Caco-2 (cell line): ENCODE measurements at regions not wholly inside any gene's neighbourhood (a gene's known extent, or its start where the extent isn't known, plus 50 kb on each side); places are given as distances from the start of the nearest gene placed in this dataset.

Experiments used
- BruUV-seq: library from RNA; stranded (reverse); fragments of 400-500 nt; replicated peaks from 2 replicates; lab custom pipeline; 2021; lab: Mats Ljungman, UMichigan
- CTCF ChIA-PET: fragments of 300-600 bp; sonication (Branson Sonifier 250); formaldehyde crosslinking; loops from one replicate; lab custom pipeline; 2022; ENCODE audit warnings: antibody characterized with exemption; lab: Charles Lee
- POLR2A ChIA-PET: fragments of 300-600 bp; sonication (Branson Sonifier 250); formaldehyde crosslinking; loops from one replicate; lab custom pipeline; 2022; ENCODE audit warnings: antibody characterized with exemption; lab: Charles Lee
- DNase-seq, 2 experiments: peaks; one replicate each; pipeline versions ENCODE4 v3.0.0 to v3.0.0-alpha.2; 2020 to 2022
- H3K27me3 ChIP-seq: replicated peaks from 2 replicates; pipeline ENCODE4 v1.6.0; 2011; ENCODE audit warnings: low read length; ENCODE audit not compliant: control insufficient read depth, insufficient read depth
- H3K36me3 ChIP-seq: 2 replicates; pipeline ENCODE4 v1.5.1; 2011; ENCODE audit warnings: low read length; ENCODE audit not compliant: control insufficient read depth, insufficient read depth
- H3K4me1 ChIP-seq: fragments of 250-450 bp; sonication (Bioruptor Pico); 2 replicates; pipeline ENCODE4 v1.5.1; 2020; ENCODE audit warnings: mild to moderate bottlenecking
- H3K4me3 ChIP-seq: 2 replicates; pipeline ENCODE4 v1.5.1; 2011; ENCODE audit warnings: low read depth, mild to moderate bottlenecking, control low read depth, low read length
- H3K9me3 ChIP-seq: fragments of 250-450 bp; sonication (Bioruptor Pico); 2 replicates; pipeline ENCODE4 v1.5.1; 2020; ENCODE audit warnings: mild to moderate bottlenecking, moderate library complexity
- H3K27ac Mint-ChIP-seq: one replicate; pipeline ENCODE4 v1.8.0; 2022; ENCODE audit warnings: mixed read lengths; ENCODE audit not compliant: unreplicated experiment
- H3K27me3 Mint-ChIP-seq: one replicate; pipeline ENCODE4 v1.8.0; 2022; ENCODE audit warnings: mixed read lengths; ENCODE audit not compliant: insufficient read depth, unreplicated experiment
- H3K36me3 Mint-ChIP-seq: one replicate; pipeline ENCODE4 v1.8.0; 2022; ENCODE audit warnings: mild to moderate bottlenecking, mixed read lengths; ENCODE audit not compliant: insufficient read depth, unreplicated experiment
- H3K4me1 Mint-ChIP-seq: one replicate; pipeline ENCODE4 v1.8.0; 2022; ENCODE audit warnings: low read depth, mixed read lengths; ENCODE audit not compliant: unreplicated experiment
- H3K4me3 Mint-ChIP-seq: one replicate; pipeline ENCODE4 v1.8.0; 2022; ENCODE audit warnings: mild to moderate bottlenecking, moderate library complexity, mixed read lengths; ENCODE audit not compliant: unreplicated experiment
- H3K9me3 Mint-ChIP-seq: one replicate; pipeline ENCODE4 v1.8.0; 2022; ENCODE audit warnings: mixed read lengths; ENCODE audit not compliant: unreplicated experiment
- CTCF ChIP-seq, 2 experiments: fragments of 200-600 bp in 1 of 2; IDR thresholded peaks; 1 replicate in 1 of 2; 2 replicates in 1 of 2; pipeline versions ENCODE4 v1.5.1 to v1.8.0; 2011 to 2022; ENCODE audit warnings: antibody characterized with exemption in 1 of 2, control low read depth in 1 of 2, inconsistent platforms in 1 of 2, low read depth in 1 of 2, low read length in 1 of 2, mild to moderate bottlenecking in 1 of 2, moderate library complexity in 1 of 2; ENCODE audit not compliant: insufficient read depth in 1 of 2, severe bottlenecking in 1 of 2, unreplicated experiment in 1 of 2
- intact Hi-C: fragments of 100-400 bp; cut with micrococcal nuclease; formaldehyde crosslinking; loops from one replicate; pipeline ENCODE4 v1.10.0; 2022; ENCODE audit not compliant: unreplicated experiment

- Histone ChIP-seq H3K4me3 (no peak overlapping the region), H3K9me3 (no peaks in the 10 kb centered on the region), H3K36me3 (no peaks in the 10 kb centered on the region), H3K4me1 (no peaks in the 10 kb centered on the region), H3K27me3 (no peaks in the 10 kb centered on the region)
- DNase-seq: no peak
- H3K4me1 Mint-ChIP-seq: no peaks in the 10 kb centered on the region
- H3K36me3 Mint-ChIP-seq: no peaks in the 10 kb centered on the region
- no peak overlapping the region for H3K27ac Mint-ChIP-seq
- POLR2A ChIA-PET: no interaction called here
- H3K27me3 Mint-ChIP-seq: no peaks in the 10 kb centered on the region
- no TSS peak for BruUV-seq
- no peak overlapping the region for H3K4me3 Mint-ChIP-seq
- intact Hi-C loops: no loop called here
- H3K9me3 Mint-ChIP-seq: no peaks in the 10 kb centered on the region
- CTCF ChIA-PET: no interaction called here
- TF ChIP-seq CTCF (IDR thresholded peaks at IDR 0.05; ENCODE audit: insufficient read depth in 1 of 2, low read depth in 1 of 2, low read length in 1 of 2, severe bottlenecking in 1 of 2, unreplicated experiment in 1 of 2): no peak
These were observed 292.0 kb upstream of the CCDC54 start for GRCh38 chr3:107085261-107085660.

DNA sequence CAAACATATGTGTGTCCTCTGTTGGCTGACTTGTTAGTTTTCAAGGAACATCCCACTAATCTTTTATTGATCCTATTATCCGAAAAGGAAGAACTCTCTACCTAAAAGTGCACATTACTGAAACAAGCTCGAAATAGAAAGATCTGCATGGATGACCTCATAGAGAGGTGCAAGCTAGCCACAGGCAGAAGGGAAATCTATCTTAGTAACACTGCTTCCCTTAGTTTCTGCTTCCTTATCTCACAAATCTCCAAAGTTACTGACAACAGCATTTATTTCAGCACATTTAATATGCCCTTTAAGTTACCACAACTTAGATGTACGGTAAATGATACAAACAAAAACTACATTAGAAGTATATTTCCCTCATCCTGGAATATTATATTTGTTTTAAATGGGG lies 285.1 kb upstream of the CCDC54 start:
- H3K4me1 ChIP-seq: no peaks in the 10 kb centered on the region
- Mint-ChIP-seq H3K4me3 (no peak overlapping the region), H3K27ac (no peak overlapping the region), H3K4me1 (no peaks in the 10 kb centered on the region), H3K36me3 (no peaks in the 10 kb centered on the region), H3K9me3 (no peaks in the 10 kb centered on the region), H3K27me3 (peaks cover 18% of the 10 kb centered on the region)
- no peaks in the 10 kb centered on the region for H3K27me3 ChIP-seq
- no peaks in the 10 kb centered on the region for H3K9me3 ChIP-seq
- intact Hi-C loops: no loop called here
- TF ChIP-seq CTCF (IDR thresholded peaks at IDR 0.05; ENCODE audit: insufficient read depth in 1 of 2, low read depth in 1 of 2, low read length in 1 of 2, severe bottlenecking in 1 of 2, unreplicated experiment in 1 of 2): no peak
- H3K36me3 ChIP-seq: no peaks in the 10 kb centered on the region
- H3K4me3 ChIP-seq: no peak overlapping the region
- BruUV-seq: no TSS peak
- POLR2A ChIA-PET: no interaction called here
- CTCF ChIA-PET: no interaction called here
- no peak for DNase-seq

DNA sequence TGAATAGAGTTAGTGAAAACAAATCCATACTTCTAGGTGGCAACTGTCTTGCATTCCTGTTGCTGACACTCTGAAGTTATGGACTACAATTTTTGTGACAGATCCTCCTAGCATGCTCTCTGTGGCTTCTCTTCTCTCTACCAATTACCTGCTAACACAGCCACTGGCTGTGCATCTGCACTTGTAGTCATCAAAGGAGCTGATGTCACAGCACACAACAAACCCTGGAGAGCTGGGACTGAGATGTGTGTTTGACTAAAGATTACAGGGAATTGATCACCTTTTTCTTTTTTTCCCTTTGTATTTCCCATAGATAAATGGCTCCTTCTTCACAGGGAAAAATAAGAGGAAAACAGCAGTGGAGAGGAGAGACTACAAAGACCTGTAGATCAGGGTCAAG lies 278.4 kb upstream of the CCDC54 start:
- no peak for DNase-seq
- intact Hi-C loops: no loop called here
- no peak overlapping the region for H3K4me3 ChIP-seq
- no peaks in the 10 kb centered on the region for H3K27me3 ChIP-seq
- Mint-ChIP-seq H3K4me1 (no peaks in the 10 kb centered on the region), H3K27ac (no peak overlapping the region), H3K4me3 (no peak overlapping the region), H3K9me3 (no peaks in the 10 kb centered on the region), H3K36me3 (no peaks in the 10 kb centered on the region), H3K27me3 (peaks cover 12% of the 10 kb centered on the region)
- POLR2A ChIA-PET: no interaction called here
- H3K36me3 ChIP-seq: no peaks in the 10 kb centered on the region
- H3K4me1 ChIP-seq: no peaks in the 10 kb centered on the region
- TF ChIP-seq CTCF (IDR thresholded peaks at IDR 0.05; ENCODE audit: insufficient read depth in 1 of 2, low read depth in 1 of 2, low read length in 1 of 2, severe bottlenecking in 1 of 2, unreplicated experiment in 1 of 2): no peak
- H3K9me3 ChIP-seq: no peaks in the 10 kb centered on the region
- BruUV-seq: no TSS peak
- CTCF ChIA-PET: no interaction called here
